ENCODE measurements at regions not wholly inside any gene's neighbourhood (a gene's known extent, or its start where the extent isn't known, plus 50 kb on each side); places are given as distances from the start of the nearest gene placed in this dataset.
"Not testable (repeated sequence)": the region's sequence is repeated elsewhere in the genome, so short reads cannot be mapped to it uniquely, and the experiment has no call there.

- Histone ChIP-seq H3K4me2 (ENCODE audit: low read length) (no peak overlapping the region), H3K36me3 (ENCODE audit: insufficient read depth, low read length) (no peaks in the 10 kb centered on the region), H3K9ac (ENCODE audit: low read length) (no peak overlapping the region), H3K79me2 (ENCODE audit: insufficient read depth, low read length) (no peaks in the 10 kb centered on the region), H4K20me1 (ENCODE audit: insufficient read depth, low read length) (no peaks in the 10 kb centered on the region), H2AFZ (ENCODE audit: low read length) (no peak overlapping the region), H3K9me3 (ENCODE audit: low read length) (no peaks in the 10 kb centered on the region), H3K4me3 (ENCODE audit: low read depth, low read length, poor library complexity, severe bottlenecking) (no peak overlapping the region), H3F3A (ENCODE audit: insufficient read depth, low read length) (no peaks in the 10 kb centered on the region), H3K9me2 (ENCODE audit: low read depth, low read length) (no peaks in the 10 kb centered on the region), H3K27me3 (ENCODE audit: insufficient read depth, low read length) (no peaks in the 10 kb centered on the region), H3K27ac (ENCODE audit: low read depth, low read length, poor library complexity, severe bottlenecking) (no peak overlapping the region), H3K4me1 (ENCODE audit: insufficient read depth, low read length, severe bottlenecking) (peaks cover 22% of the 10 kb centered on the region)
- TF ChIP-seq CTCF (IDR thresholded peaks at IDR 0.05; ENCODE audit: low read length) (no peak), EZH2 (IDR thresholded peaks at IDR 0.05; ENCODE audit: borderline replicate concordance, low read length) (no peak)
Observed at GRCh38 chr13:50249144-50249521, 233.9 kb downstream of the KCNRG start.

GRCh38 chr13:50250401-50250800 is 235.2 kb downstream of the KCNRG start:
- Histone ChIP-seq H4K20me1 (ENCODE audit: insufficient read depth, low read length) (no peaks in the 10 kb centered on the region), H3K4me1 (ENCODE audit: insufficient read depth, low read length, severe bottlenecking) (peaks cover 12% of the 10 kb centered on the region), H3F3A (ENCODE audit: insufficient read depth, low read length) (no peaks in the 10 kb centered on the region), H3K9me2 (ENCODE audit: low read depth, low read length) (no peaks in the 10 kb centered on the region), H3K36me3 (ENCODE audit: insufficient read depth, low read length) (no peaks in the 10 kb centered on the region), H3K79me2 (ENCODE audit: insufficient read depth, low read length) (no peaks in the 10 kb centered on the region), H2AFZ (ENCODE audit: low read length) (no peak overlapping the region), H3K27me3 (ENCODE audit: insufficient read depth, low read length) (no peaks in the 10 kb centered on the region), H3K27ac (ENCODE audit: low read depth, low read length, poor library complexity, severe bottlenecking) (no peak overlapping the region), H3K4me3 (ENCODE audit: low read depth, low read length, poor library complexity, severe bottlenecking) (no peak overlapping the region), H3K9me3 (ENCODE audit: low read length) (no peaks in the 10 kb centered on the region), H3K4me2 (ENCODE audit: low read length) (no peak overlapping the region), H3K9ac (ENCODE audit: low read length) (no peak overlapping the region)
- TF ChIP-seq EZH2 (IDR thresholded peaks at IDR 0.05; ENCODE audit: borderline replicate concordance, low read length): no peak
- TF ChIP-seq CTCF (IDR thresholded peaks at IDR 0.05; ENCODE audit: low read length): no peak

- TF ChIP-seq EZH2 (IDR thresholded peaks at IDR 0.05; ENCODE audit: borderline replicate concordance, low read length): no peak
- no peak for TF ChIP-seq CTCF (IDR thresholded peaks at IDR 0.05; ENCODE audit: low read length)
- Histone ChIP-seq H3K36me3 (ENCODE audit: insufficient read depth, low read length) (no peaks in the 10 kb centered on the region), H2AFZ (ENCODE audit: low read length) (no peak overlapping the region), H3F3A (ENCODE audit: insufficient read depth, low read length) (no peaks in the 10 kb centered on the region), H3K4me3 (ENCODE audit: low read depth, low read length, poor library complexity, severe bottlenecking) (no peak overlapping the region), H4K20me1 (ENCODE audit: insufficient read depth, low read length) (no peaks in the 10 kb centered on the region), H3K9me2 (ENCODE audit: low read depth, low read length) (no peaks in the 10 kb centered on the region), H3K9ac (ENCODE audit: low read length) (no peak overlapping the region), H3K27me3 (ENCODE audit: insufficient read depth, low read length) (no peaks in the 10 kb centered on the region), H3K4me2 (ENCODE audit: low read length) (no peak overlapping the region), H3K79me2 (ENCODE audit: insufficient read depth, low read length) (no peaks in the 10 kb centered on the region), H3K27ac (ENCODE audit: low read depth, low read length, poor library complexity, severe bottlenecking) (no peak overlapping the region), H3K9me3 (ENCODE audit: low read length) (no peaks in the 10 kb centered on the region), H3K4me1 (ENCODE audit: insufficient read depth, low read length, severe bottlenecking) (no peaks in the 10 kb centered on the region)
Observed at GRCh38 chr13:50255639-50256038, 240.4 kb downstream of the KCNRG start.

- H4K20me1 ChIP-seq (ENCODE audit: insufficient read depth, low read length); H2AFZ ChIP-seq (ENCODE audit: low read length); H3K9me2 ChIP-seq (ENCODE audit: low read depth, low read length); H3K4me3 ChIP-seq (ENCODE audit: low read depth, low read length, poor library complexity, severe bottlenecking); H3F3A ChIP-seq (ENCODE audit: insufficient read depth, low read length); H3K9ac ChIP-seq (ENCODE audit: low read length); H3K36me3 ChIP-seq (ENCODE audit: insufficient read depth, low read length); H3K27ac ChIP-seq (ENCODE audit: low read depth, low read length, poor library complexity, severe bottlenecking); H3K9me3 ChIP-seq (ENCODE audit: low read length); H3K27me3 ChIP-seq (ENCODE audit: insufficient read depth, low read length); H3K4me1 ChIP-seq (ENCODE audit: insufficient read depth, low read length, severe bottlenecking); H3K4me2 ChIP-seq (ENCODE audit: low read length); H3K79me2 ChIP-seq (ENCODE audit: insufficient read depth, low read length): not testable (repeated sequence)
Observed at GRCh38 chr13:50256536-50257321, 241.5 kb downstream of the KCNRG start.

Data from OCI-LY1 (cell line).